ENCODE measurements at regions not wholly inside any gene's neighbourhood (a gene's known extent, or its start where the extent isn't known, plus 50 kb on each side); places are given as distances from the start of the nearest gene placed in this dataset.

DNA sequence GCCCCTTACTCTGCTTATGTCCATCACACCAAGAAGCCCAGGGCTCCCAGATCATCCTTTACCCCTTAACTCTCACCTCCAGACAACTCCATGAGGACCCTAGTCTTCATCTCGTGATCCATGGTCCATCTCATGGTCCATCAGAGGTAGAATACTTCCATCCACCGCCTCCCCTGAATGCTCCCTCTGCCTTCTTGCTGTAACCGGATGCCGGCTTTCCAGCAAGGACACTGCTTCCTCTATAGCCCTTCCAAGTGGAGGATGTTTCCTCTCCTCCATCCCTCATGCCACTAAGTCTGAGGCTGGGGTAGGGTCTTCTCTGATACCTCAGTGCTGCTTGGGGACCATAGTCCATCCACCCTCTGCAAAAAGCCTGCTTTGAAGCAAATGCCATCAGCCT is 118.6 kb upstream of the SIX2 start:
- no peak for TF ChIP-seq EZH2 (IDR thresholded peaks at IDR 0.05)
- no peak for TF ChIP-seq POLR2AphosphoS5 (IDR thresholded peaks at IDR 0.05; ENCODE audit: borderline replicate concordance, low read depth, low read length)
- TF ChIP-seq FOXP2 (optimal IDR thresholded peaks at IDR 0.05; ENCODE audit: control extremely low read depth, extremely low read length, insufficient read depth) = no peak
